ENCODE measurements at regions not wholly inside any gene's neighbourhood (a gene's known extent, or its start where the extent isn't known, plus 50 kb on each side); places are given as distances from the start of the nearest gene placed in this dataset.
A peak's percentile ranks its signal among the peaks of the same experiment; 100 is the strongest.

DNA sequence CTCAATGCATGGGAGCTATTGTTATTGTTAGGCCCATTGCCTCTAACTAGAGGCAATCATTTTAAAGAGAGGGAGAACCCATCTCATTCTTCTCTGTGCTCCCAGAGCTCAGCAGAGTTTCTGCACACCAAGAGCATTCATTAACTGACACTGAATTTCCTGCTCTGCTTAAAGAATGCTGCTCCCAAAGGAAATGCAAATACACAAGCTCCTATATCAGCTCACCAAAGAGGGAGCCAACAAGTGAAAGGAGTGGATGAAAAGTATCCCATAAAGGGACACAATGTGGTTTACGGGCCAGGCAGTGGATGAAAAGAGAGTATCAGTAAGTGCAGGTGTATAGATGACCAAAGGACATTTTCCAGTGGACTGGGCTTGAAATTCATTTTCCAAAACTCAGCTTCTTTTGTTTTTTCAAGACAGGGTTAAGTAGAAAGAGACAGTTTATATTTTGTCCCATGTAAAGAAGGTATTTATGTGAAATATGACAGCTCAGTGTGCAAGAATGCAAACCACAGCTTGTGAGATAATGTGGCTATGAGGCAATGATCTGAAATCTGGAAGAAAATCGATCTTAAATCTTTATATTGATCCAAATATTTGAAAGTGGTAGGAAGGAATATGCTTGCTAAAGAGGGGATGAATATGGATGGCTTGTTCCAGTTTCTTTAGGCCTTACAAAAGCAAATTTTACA lies 207.7 kb upstream of the CAMK1G start:
- no peak for ATAC-seq
- no peak for DNase-seq

GRCh38 chr1:209376774-209377173 lies 206.7 kb upstream of the CAMK1G start:
- ATAC-seq (no peak), DNase-seq (no peak)

- no peak for DNase-seq
- no peak for ATAC-seq
Observed at GRCh38 chr1:209377995-209378394, 205.5 kb upstream of the CAMK1G start.

DNA sequence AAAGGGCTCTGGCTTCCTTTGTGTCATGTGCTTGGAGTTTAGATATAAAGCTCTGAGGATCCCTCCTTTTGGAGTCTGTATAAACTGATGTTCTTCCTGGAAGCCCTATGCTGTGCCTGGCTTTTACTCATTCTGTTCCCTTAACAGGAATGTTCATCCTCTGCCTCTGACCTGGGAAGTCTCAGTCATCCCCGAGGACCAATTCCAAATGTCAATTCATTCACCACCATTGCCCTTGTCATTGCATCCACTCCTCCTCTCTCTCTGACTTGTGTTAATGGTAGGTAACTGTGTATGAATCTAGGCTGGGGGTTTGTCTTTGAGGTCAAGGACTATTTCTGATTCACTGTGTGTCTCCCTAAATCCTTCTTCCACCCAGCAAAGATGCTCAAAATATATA lies 204.2 kb upstream of the CAMK1G start:
- DNase-seq (no peak), ATAC-seq (no peak)

DNA sequence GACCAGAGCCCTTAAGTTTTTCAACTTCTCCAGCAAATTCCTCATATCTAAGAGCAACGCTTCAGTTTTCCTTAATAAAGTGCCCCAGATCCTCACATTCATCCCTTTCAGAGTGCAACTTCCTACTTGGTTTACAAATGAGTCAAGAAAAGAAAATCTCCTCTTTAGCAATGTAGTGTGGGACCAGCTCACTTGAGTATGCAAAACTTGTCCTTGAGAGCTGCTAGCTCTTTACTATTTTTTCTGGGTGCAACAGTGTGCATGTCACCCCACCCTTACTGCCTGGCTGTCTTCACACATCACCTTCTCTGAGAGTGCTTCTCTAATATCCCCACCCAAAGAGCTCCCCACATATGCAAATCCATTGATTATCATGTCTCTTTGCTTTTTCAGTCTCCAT lies 203.1 kb upstream of the CAMK1G start:
- ATAC-seq (no peak), DNase-seq (no peak)

DNA sequence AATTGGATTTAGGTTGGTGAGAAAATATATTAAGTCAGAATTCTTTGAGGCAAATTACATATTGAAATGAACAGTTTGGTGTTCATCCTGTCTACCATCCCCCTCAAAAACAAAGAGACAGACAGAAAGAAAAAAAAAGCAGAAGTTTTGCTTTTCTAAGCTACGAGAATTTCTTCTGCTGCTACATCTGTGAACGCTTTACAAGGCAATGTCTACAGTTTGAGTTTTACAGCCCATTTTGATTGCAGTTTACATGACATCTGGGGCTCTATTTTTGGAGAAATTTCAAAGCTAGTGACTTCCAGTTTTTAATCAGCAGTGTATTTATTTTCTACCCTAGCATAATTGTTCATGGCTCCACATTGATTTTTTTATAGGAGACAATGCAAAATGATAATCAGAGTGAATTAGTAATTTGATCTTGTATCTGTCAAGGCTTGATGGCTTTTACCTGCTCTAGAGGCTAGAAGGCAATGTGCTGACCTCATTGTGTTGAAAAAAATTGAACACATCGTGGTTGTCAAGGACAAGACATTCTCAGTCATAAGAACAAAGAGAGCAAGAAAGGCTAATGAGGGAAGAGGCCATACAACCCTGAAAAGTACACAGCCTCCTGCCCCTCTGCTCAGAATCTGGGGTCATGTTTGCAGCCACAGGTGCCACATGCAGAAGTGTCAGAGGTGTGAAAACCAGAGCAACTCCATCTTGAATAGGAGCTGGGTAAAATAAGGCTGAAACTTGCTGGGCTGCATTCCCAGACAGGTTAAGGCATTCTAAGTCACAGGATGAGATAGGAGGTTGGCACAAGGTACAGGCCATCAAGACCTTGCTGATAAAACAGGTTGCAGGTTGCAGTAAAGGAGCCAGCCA lies 201.0 kb upstream of the CAMK1G start:
- DNase-seq (no peak), ATAC-seq (no peak)

DNA sequence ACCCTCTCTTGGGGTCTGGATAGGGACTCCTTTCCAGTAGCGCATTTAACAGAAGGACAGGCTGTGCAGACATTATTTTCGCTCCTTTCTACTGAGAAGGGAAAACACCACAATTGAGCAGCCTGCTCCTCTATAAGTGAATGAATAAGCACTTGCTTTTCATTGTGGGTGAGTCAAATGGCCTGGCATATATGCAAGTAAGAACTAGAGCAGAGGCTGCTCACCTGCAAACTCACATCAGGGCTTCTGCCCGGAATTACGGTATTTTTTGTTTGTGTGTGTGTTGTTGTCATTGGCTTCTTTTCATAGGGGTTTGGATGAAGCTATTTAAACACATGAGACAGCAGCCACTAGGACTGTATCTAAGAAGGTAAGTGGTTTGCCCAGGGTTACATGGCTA lies 200.1 kb upstream of the CAMK1G start:
- no peak for ATAC-seq
- DNase-seq: no peak

DNA sequence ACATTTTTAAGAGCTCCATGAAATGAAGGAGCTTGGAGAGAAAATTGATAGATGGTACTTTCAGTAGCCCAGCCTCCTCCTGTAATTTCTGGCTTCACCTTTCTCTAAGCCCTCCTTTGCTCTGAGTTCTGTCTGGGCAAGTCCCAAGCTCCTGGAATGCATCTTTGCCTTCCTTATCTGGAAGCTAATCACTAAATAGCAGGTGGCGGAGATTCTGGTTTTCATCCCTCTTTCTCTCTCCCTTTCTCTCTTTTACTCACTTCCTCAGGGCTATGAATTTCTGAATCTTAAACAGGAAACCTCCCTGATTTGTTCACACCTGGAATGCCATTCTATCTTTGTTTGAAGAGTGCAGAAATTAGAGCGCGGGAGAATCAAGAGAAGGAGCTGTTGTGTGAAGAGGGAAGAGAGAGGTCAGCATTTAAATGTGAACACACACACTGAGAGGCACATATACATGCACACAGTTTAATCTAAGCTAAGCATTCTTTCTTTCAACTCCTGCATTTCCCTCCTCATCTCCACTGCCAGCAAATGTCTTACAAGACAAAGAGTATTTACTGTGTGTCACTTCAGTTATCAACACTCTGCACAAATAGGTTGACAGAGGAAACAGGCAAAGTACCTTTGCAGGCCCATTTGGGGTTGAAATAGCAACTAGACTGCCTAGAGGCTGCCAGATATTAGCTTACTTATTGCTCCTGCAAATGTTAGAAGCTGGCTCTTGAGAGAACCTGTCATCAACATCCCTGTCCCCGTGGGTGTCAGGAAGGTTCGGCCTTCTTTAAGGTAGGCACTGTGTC lies 199.4 kb upstream of the CAMK1G start:
- DNase-seq: no peak
- ATAC-seq: no peak

DNA sequence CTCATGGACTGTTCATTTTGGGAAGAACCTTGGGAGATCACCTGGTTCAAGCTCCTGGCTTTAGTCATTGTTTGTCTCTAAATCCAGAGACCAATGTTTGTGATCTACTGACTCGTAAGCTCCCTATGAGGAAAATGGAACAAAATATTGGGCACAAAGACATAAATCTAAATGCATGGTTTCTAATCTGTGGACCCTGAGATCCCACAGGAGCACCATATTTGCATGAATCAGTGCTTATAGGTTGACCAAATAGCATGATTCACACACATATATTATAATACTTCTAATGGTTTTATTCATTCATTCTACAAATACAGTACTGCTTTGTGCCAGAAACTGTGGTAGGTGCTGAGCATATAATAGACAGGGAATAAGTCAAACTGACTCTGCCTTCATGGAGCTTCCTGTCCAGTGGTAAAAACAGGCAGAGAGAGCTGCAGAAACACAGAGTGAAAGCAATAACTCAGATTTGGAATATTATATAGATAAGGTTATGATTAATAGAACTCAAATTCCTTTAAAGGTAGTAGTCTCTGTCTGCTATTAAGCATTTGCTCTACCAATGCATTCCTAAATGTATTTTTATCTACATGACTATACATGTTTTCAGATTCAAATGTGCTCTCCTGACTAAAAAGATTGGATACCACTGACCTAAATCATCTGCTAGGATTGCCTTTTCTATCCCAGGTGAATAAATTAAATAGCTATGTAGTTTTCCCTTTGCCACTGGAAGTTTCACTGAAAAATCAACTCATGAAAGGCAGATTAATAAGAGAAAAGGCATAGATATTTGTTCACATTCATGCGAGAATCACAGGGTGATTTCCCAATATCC lies 198.6 kb upstream of the CAMK1G start:
- DNase-seq (no peak), ATAC-seq (no peak)

GRCh38 chr1:209386156-209386555 lies 197.4 kb upstream of the CAMK1G start:
- ATAC-seq: no peak
- no peak for DNase-seq

DNA sequence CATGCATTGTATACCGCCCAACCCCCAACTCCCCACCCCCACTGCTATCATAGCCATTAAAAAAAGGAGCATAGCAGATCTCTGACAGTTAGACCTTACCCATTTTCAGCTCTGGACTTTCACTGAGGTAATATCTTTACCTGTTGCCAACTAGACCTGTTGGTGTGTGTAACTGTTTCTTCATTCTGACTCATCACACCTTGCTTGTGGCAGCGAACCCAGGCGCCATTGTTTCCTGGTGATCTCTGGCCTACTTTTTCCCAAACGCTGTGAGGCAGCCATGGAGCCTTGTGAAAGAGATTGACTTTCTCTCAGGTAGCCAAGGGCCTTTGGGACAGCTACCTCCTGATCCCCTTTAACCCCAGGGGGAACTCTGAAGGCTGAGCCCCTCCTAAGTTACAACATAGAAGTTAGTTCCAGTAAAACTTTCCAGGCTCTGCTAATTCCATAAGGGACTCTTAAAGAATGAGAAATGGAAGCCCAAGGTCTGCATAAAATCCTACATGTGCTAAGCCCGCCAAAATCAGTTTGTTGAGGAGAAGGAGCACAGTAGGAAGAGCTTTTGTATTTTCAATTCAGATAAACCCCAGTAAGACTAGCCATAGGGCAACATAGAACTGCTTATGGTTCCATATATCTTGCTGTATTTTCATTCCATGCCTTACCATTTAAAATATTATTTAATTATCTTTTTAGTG lies 196.1 kb upstream of the CAMK1G start:
- ATAC-seq: no peak
- DNase-seq: no peak

GRCh38 chr1:209387969-209388329 lies 195.6 kb upstream of the CAMK1G start:
- ATAC-seq: no peak
- no peak for DNase-seq

DNA sequence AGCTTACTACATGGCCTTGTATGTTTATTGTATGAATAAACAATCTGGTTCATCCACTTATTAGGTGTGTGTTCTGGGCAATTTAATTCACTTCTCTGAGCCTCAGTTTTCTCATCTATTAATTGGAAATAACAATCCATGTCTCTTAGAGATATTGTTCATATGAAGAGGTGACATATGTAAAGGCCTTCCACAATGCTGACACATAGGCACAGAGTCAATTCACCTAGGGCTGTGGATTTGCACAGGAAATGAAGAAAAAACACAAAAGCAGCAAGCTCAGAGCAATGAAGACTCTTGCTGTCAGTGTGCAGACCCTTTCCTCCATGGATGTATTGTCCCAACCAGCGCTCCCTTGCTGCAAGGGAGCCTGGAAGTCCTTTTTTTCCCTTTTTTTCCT lies 195.2 kb upstream of the CAMK1G start:
- no peak for DNase-seq
- ATAC-seq: no peak

- DNase-seq: no peak
- ATAC-seq: peak; percentile 43
Observed at GRCh38 chr1:209389258-209389657, 194.3 kb upstream of the CAMK1G start.

DNA sequence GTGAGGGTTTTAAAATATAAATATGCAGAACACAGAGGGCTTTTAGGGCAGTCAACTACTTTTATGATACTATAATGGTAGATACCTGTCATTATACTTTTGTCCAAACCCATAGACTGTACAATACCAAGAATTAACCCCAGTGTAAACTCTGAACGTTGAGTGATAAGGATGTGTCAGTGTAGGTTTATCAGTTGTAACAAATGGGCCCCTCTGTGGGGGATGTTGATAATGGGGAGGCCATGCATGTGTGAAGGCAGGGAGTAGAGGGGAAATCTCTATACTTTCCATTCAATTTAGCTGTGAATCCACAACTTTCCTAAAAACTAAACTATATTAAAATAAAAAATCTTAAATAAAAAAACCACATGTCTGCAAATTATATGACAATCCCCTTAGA lies 193.5 kb upstream of the CAMK1G start:
- DNase-seq: no peak
- ATAC-seq: no peak

- ATAC-seq: no peak
- DNase-seq: no peak
Observed at GRCh38 chr1:209390764-209391163, 192.8 kb upstream of the CAMK1G start.

DNA sequence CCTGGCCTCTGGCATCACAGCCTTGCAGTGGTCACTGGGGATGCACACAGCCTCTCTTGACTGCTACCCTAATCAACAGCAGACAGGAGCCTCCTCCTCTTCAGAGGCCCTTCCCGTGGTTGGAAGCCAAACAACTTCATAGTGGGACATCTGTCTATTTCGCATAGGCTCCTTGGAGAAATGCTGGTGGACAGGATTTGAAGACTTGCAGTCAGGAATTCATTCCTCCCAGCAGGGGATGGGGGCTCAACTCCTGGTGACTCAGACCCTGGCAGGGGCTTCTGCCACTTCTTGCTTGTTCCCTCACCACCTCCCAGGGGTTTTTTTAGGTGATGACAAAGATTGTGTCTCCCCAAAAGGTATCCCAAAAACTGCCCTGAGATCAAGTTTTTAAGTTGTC lies 191.7 kb upstream of the CAMK1G start:
- ATAC-seq: no peak
- no peak for DNase-seq

DNA sequence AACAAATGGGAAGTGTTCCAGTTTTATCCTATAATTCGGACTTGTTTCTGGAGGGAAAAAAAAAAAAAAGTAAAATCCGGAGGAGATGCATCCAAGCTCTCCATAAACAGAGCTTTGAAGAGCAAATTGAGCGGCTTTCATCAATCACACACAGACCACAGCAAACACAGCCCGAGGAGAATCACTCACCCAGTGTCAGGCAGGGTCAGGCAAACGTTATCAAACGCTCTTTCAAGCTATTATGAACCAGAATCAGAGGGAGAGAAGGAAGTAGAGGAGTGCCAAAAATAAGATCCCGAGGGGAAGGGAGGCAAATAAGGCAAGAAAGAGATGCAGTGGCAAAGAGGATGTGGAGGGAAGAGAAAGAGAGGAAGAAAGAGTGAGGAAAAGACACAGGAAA lies 188.3 kb upstream of the CAMK1G start:
- DNase-seq: no peak
- no peak for ATAC-seq

DNA sequence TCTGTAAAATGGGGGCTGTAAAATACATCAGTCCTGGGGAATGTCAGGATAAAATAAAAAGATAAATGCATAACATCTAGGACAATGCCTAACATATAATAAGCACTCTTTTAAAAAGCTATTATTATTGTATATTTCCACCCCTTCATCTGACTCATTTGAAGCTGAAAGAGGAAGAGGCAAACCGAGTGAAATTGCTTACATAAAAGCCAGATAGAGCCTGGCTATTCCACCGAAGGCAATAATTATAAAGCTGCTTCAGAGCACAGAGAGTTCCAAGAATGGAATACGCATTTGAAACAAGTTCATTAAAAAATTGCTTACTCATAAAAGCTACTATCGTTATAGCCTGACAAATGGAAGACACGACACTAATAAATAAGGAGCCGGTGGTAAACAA lies 186.1 kb upstream of the CAMK1G start:
- no peak for ATAC-seq
- DNase-seq: no peak

GRCh38 chr1:209397910-209398309 lies 185.6 kb upstream of the CAMK1G start:
- DNase-seq (no peak), ATAC-seq (no peak)

- DNase-seq: no peak
- no peak for ATAC-seq
Observed at GRCh38 chr1:209398313-209398991, 185.1 kb upstream of the CAMK1G start.
